T-cell (primary cell): ENCODE measurements at regions not wholly inside any gene's neighbourhood (a gene's known extent, or its start where the extent isn't known, plus 50 kb on each side); places are given as distances from the start of the nearest gene placed in this dataset.

Experiments used
- ATAC-seq, 4 experiments: fragments of 200-7000 bp in 3 of 4; fragments of 150-1000 bp in 1 of 4; cut with Tn5 transposase; replicated peaks in 1 of 4; 1 replicate in 3 of 4; 2 replicates in 1 of 4; pipeline ENCODE4 v1.10.0; 2021; ENCODE audit warnings: moderate library complexity in 3 of 4, mild to moderate bottlenecking in 2 of 4, moderate number of reproducible peaks in 1 of 4
- CTCF ChIA-PET, 2 donors: fragments of 300-600 bp; sonication (Branson Sonifier 250); formaldehyde crosslinking; loops; one replicate each; lab custom pipeline; 2022; ENCODE audit warnings: antibody characterized with exemption in 2 of 2; lab: Charles Lee
- POLR2A ChIA-PET, 2 donors: fragments of 300-600 bp; sonication (Branson Sonifier 250); formaldehyde crosslinking; loops; one replicate each; lab custom pipeline; 2022; ENCODE audit warnings: antibody characterized with exemption in 2 of 2; lab: Charles Lee
- DNase-seq, 35 experiments: peaks; one replicate each; pipeline versions ENCODE4 v3.0.0 to v3.0.0-alpha.2; 2013 to 2023
- H3K27ac ChIP-seq: one replicate; pipeline ENCODE4 v1.5.1; 2013; ENCODE audit warnings: low read length
- H3K27me3 ChIP-seq, 2 experiments: replicated peaks in 1 of 2; 1 replicate in 1 of 2; 2 replicates in 1 of 2; pipeline versions ENCODE4 v1.6.1 to v1.7.0; 2013; ENCODE audit warnings: low read length in 1 of 2, mixed read lengths in 1 of 2; ENCODE audit not compliant: control insufficient read depth in 2 of 2, insufficient read depth in 2 of 2; ENCODE audit errors: extremely low read depth in 1 of 2
- H3K36me3 ChIP-seq, 2 donors: 1 replicate in 1 of 2; 2 replicates in 1 of 2; pipeline versions ENCODE4 v1.6.1 to v1.7.0; 2013; ENCODE audit warnings: low read length in 1 of 2; ENCODE audit not compliant: control insufficient read depth in 2 of 2, insufficient read depth in 1 of 2; ENCODE audit errors: extremely low read depth in 1 of 2
- H3K4me1 ChIP-seq, 2 experiments: 1 replicate in 1 of 2; 2 replicates in 1 of 2; pipeline versions ENCODE4 v1.6.1 to v1.7.0; 2013; ENCODE audit warnings: low read length in 2 of 2, mixed read lengths in 1 of 2; ENCODE audit not compliant: insufficient read depth in 2 of 2, control insufficient read depth in 1 of 2; ENCODE audit errors: extremely low read depth in 1 of 2
- H3K4me3 ChIP-seq, 2 donors: 1 replicate in 1 of 2; 2 replicates in 1 of 2; pipeline versions ENCODE4 v1.5.1 to v1.7.0; 2013; ENCODE audit warnings: mild to moderate bottlenecking in 2 of 2, low read length in 1 of 2, moderate library complexity in 1 of 2; ENCODE audit not compliant: control insufficient read depth in 1 of 2; ENCODE audit errors: extremely low read depth in 1 of 2
- H3K9me3 ChIP-seq: 2 replicates; pipeline ENCODE4 v1.7.0; 2013
- H3K27ac Mint-ChIP-seq, 2 donors: one replicate each; pipeline ENCODE4 v1.8.0; 2020 to 2021; ENCODE audit warnings: mild to moderate bottlenecking in 2 of 2, mixed read lengths in 2 of 2
- H3K27me3 Mint-ChIP-seq, 2 donors: one replicate each; pipeline ENCODE4 v1.8.0; 2021 to 2022; ENCODE audit warnings: mixed read lengths in 2 of 2
- H3K36me3 Mint-ChIP-seq: one replicate; pipeline ENCODE4 v1.8.0; 2021; ENCODE audit warnings: mixed read lengths
- H3K4me1 Mint-ChIP-seq, 3 donors: one replicate each; pipeline ENCODE4 v1.8.0; 2020 to 2022; ENCODE audit warnings: mixed read lengths in 3 of 3, mild to moderate bottlenecking in 1 of 3
- H3K4me3 Mint-ChIP-seq, 3 donors: one replicate each; pipeline ENCODE4 v1.8.0; 2020 to 2022; ENCODE audit warnings: mild to moderate bottlenecking in 3 of 3, mixed read lengths in 3 of 3, moderate library complexity in 3 of 3
- H3K9me3 Mint-ChIP-seq, 3 donors: one replicate each; pipeline ENCODE4 v1.8.0; 2020 to 2022; ENCODE audit warnings: mixed read lengths in 3 of 3
- WGBS: methylation state at CpG from one replicate; pipeline ENCODE4 v1.1.5; 2013; ENCODE audit warnings: missing lambda C conversion rate; ENCODE audit not compliant: insufficient coverage; 5-methylcytosine and 5-hydroxymethylcytosine counted together

- no peak overlapping the region for H3K27ac Mint-ChIP-seq
- Histone ChIP-seq H3K4me3 (no peak overlapping the region), H3K9me3 (no peaks in the 10 kb centered on the region), H3K27me3 (no peaks in the 10 kb centered on the region), H3K4me1 (no peaks in the 10 kb centered on the region), H3K27ac (no peak overlapping the region), H3K36me3 (no peaks in the 10 kb centered on the region)
- H3K36me3 Mint-ChIP-seq: no peaks in the 10 kb centered on the region
- CTCF ChIA-PET: no interaction called here
- no peak overlapping the region for H3K4me3 Mint-ChIP-seq
- POLR2A ChIA-PET: no interaction called here
- peaks cover 4 to 6% (median 4%) of the 10 kb centered on the region in 3 donors for H3K9me3 Mint-ChIP-seq
- no peak for DNase-seq
- ATAC-seq: no peak
- H3K27me3 Mint-ChIP-seq: no peaks in the 10 kb centered on the region
- 38% methylated on average over 1 of the region's 1 CpG for WGBS
- no peaks in the 10 kb centered on the region for H3K4me1 Mint-ChIP-seq
These were observed 543.2 kb upstream of the EPHA7 start for GRCh38 chr6:93962566-93962965.

- Mint-ChIP-seq H3K27me3 (no peaks in the 10 kb centered on the region), H3K9me3 (peaks cover 3 to 11% (median 7%) of the 10 kb centered on the region in 3 donors), H3K4me3 (no peak overlapping the region), H3K27ac (no peak overlapping the region), H3K4me1 (no peaks in the 10 kb centered on the region), H3K36me3 (no peaks in the 10 kb centered on the region)
- H3K27me3 ChIP-seq: no peaks in the 10 kb centered on the region
- ChIA-PET CTCF (no interaction called here), POLR2A (no interaction called here)
- ATAC-seq: no peak
- no peaks in the 10 kb centered on the region for H3K9me3 ChIP-seq
- 20% methylated on average over 1 of the region's 1 CpG for WGBS
- DNase-seq: no peak
- no peak overlapping the region for H3K4me3 ChIP-seq
- H3K27ac ChIP-seq: no peak overlapping the region
- H3K36me3 ChIP-seq: no peaks in the 10 kb centered on the region
- H3K4me1 ChIP-seq: no peaks in the 10 kb centered on the region
These were observed 535.2 kb upstream of the EPHA7 start for GRCh38 chr6:93954584-93954983.

DNA sequence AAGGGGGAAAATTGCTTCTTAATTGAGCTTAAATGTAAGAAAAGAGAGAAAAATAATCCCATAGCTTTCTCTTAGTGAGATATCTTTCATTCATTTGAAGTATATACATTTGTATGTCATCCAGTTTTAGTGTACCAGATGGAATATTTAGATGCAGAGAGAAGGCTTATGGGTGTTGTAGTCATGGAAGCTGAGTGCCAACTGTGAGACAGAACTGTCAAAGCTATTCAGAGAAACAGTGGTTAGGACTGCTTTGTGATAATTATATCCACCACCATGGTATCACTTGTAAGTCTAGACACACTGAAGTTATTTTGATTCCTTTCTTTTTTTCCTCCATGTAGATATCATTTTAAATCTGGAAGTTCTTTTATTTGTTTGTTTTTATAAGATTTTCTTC is 524.3 kb upstream of the EPHA7 start:
- peaks cover 3 to 19% (median 10%) of the 10 kb centered on the region in 3 donors for H3K9me3 Mint-ChIP-seq
- Histone ChIP-seq H3K4me3 (no peak overlapping the region), H3K4me1 (no peaks in the 10 kb centered on the region), H3K9me3 (no peaks in the 10 kb centered on the region), H3K27ac (no peak overlapping the region), H3K27me3 (no peaks in the 10 kb centered on the region), H3K36me3 (no peaks in the 10 kb centered on the region)
- no peak overlapping the region for H3K4me3 Mint-ChIP-seq
- no peak for DNase-seq
- H3K27me3 Mint-ChIP-seq: no peaks in the 10 kb centered on the region
- no peak overlapping the region for H3K27ac Mint-ChIP-seq
- POLR2A ChIA-PET: no interaction called here
- CTCF ChIA-PET: no interaction called here
- no peaks in the 10 kb centered on the region for H3K4me1 Mint-ChIP-seq
- ATAC-seq: no peak
- no peaks in the 10 kb centered on the region for H3K36me3 Mint-ChIP-seq

DNA sequence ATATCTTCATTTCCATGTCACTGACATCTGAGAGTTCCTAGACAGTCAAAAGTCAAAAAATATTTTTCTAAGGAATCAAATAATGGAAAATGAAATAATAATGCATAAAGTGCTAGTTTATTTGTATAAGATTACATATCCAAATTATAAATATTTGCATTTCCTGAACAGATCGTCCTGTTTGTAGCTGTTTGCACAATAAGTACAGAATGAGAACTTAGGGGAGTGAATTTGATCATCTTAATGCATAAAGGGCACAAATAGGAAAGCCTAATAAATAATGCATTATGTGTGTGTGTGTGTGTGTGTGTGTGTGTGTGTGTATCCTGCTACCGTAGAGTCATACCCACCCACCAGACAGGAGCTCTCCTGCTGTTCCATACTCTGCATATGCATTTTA is 521.0 kb upstream of the EPHA7 start:
- peaks cover 6 to 9% (median 6%) of the 10 kb centered on the region in 3 donors for H3K9me3 Mint-ChIP-seq
- Histone ChIP-seq H3K27ac (no peak overlapping the region), H3K36me3 (no peaks in the 10 kb centered on the region), H3K4me3 (no peak overlapping the region), H3K4me1 (no peaks in the 10 kb centered on the region), H3K9me3 (no peaks in the 10 kb centered on the region), H3K27me3 (no peaks in the 10 kb centered on the region)
- ATAC-seq: no peak
- no peaks in the 10 kb centered on the region for H3K4me1 Mint-ChIP-seq
- H3K4me3 Mint-ChIP-seq: no peak overlapping the region
- DNase-seq: no peak
- CTCF ChIA-PET: no interaction called here
- no peaks in the 10 kb centered on the region for H3K36me3 Mint-ChIP-seq
- no peaks in the 10 kb centered on the region for H3K27me3 Mint-ChIP-seq
- POLR2A ChIA-PET: no interaction called here
- no peak overlapping the region for H3K27ac Mint-ChIP-seq
- WGBS: no CpG with 5 or more reads among the region's 2 CpGs

- Mint-ChIP-seq H3K9me3 (peaks cover 0 to 6% (median 2%) of the 10 kb centered on the region in 3 donors), H3K27me3 (no peaks in the 10 kb centered on the region), H3K27ac (no peak overlapping the region), H3K4me1 (no peaks in the 10 kb centered on the region), H3K36me3 (no peaks in the 10 kb centered on the region), H3K4me3 (no peak overlapping the region)
- H3K9me3 ChIP-seq: no peaks in the 10 kb centered on the region
- WGBS: 60% methylated on average over 1 of the region's 2 CpGs
- ChIA-PET POLR2A (no interaction called here), CTCF (no interaction called here)
- no peak overlapping the region for H3K27ac ChIP-seq
- DNase-seq (no peak), ATAC-seq (no peak)
- H3K4me1 ChIP-seq: no peaks in the 10 kb centered on the region
- H3K27me3 ChIP-seq: no peaks in the 10 kb centered on the region
- no peaks in the 10 kb centered on the region for H3K36me3 ChIP-seq
- H3K4me3 ChIP-seq: no peak overlapping the region
These were observed 512.8 kb upstream of the EPHA7 start for GRCh38 chr6:93932175-93932574.

DNA sequence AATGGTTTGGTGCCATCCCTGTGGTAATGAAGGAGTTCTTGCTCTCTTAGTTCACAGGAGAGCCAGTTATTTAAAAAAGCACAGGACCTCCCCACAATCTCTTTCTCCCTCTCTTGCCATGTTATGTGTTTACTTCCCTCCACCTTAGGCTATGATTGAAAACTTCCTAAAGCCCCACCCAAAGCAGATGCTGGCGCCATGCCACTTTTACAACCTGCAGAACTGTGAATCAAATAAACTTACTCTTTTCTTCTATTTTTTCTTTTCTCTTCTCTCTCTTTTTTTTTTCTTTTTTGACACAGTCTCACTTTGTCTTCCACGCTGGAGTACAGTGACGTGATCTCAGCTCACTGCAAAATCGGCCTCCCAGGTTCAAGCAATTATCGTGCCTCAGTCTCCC is 508.4 kb upstream of the EPHA7 start:
- no peak overlapping the region for H3K4me3 Mint-ChIP-seq
- POLR2A ChIA-PET: no interaction called here
- Histone ChIP-seq H3K27ac (no peak overlapping the region), H3K9me3 (no peaks in the 10 kb centered on the region), H3K27me3 (no peaks in the 10 kb centered on the region), H3K36me3 (no peaks in the 10 kb centered on the region), H3K4me1 (no peaks in the 10 kb centered on the region), H3K4me3 (no peak overlapping the region)
- ATAC-seq: no peak
- no peaks in the 10 kb centered on the region for H3K4me1 Mint-ChIP-seq
- no peaks in the 10 kb centered on the region for H3K36me3 Mint-ChIP-seq
- DNase-seq: no peak
- peaks cover 0 to 6% (median 0%) of the 10 kb centered on the region in 3 donors for H3K9me3 Mint-ChIP-seq
- WGBS: 78% methylated on average over 1 of the region's 5 CpGs
- CTCF ChIA-PET: no interaction called here
- no peaks in the 10 kb centered on the region for H3K27me3 Mint-ChIP-seq
- no peak overlapping the region for H3K27ac Mint-ChIP-seq

DNA sequence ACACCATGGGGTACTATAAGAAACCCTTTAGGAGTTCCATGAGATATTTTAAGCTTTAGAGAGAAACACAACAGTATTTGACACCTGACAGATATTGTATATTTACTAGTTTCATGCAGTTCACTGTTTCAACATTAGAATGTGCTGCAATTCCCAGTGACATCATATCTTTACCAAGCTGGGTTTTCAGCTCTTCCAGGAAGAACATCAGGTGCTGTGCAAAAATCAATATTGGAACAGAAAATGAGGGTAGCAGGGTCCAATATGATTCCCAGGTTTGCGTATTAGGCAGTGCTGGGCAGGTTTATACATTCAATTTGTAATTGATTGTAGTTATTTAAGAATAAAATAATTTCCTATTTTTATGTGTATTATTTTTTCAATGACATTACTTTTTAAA is 500.0 kb upstream of the EPHA7 start:
- Histone ChIP-seq H3K4me1 (no peaks in the 10 kb centered on the region), H3K27ac (no peak overlapping the region), H3K27me3 (no peaks in the 10 kb centered on the region), H3K36me3 (no peaks in the 10 kb centered on the region), H3K4me3 (no peak overlapping the region), H3K9me3 (no peaks in the 10 kb centered on the region)
- no CpG with 5 or more reads among the region's 1 CpG for WGBS
- no peaks in the 10 kb centered on the region for H3K36me3 Mint-ChIP-seq
- DNase-seq: no peak
- no peaks in the 10 kb centered on the region for H3K27me3 Mint-ChIP-seq
- H3K4me3 Mint-ChIP-seq: no peak overlapping the region
- ATAC-seq: no peak
- H3K9me3 Mint-ChIP-seq: peaks cover 3 to 15% (median 11%) of the 10 kb centered on the region in 3 donors
- ChIA-PET CTCF (no interaction called here), POLR2A (no interaction called here)
- no peaks in the 10 kb centered on the region for H3K4me1 Mint-ChIP-seq
- H3K27ac Mint-ChIP-seq: no peak overlapping the region
